ENCODE measurements at regions not wholly inside any gene's neighbourhood (a gene's known extent, or its start where the extent isn't known, plus 50 kb on each side); places are given as distances from the start of the nearest gene placed in this dataset.

- no peak for TF ChIP-seq CTCF (IDR thresholded peaks at IDR 0.05; ENCODE audit: low read depth, low read length)
- Histone ChIP-seq H3K4me1 (ENCODE audit: low read depth) (no peaks in the 10 kb centered on the region), H3K27me3 (no peaks in the 10 kb centered on the region), H3K9me3 (ENCODE audit: low read depth) (no peaks in the 10 kb centered on the region), H3K36me3 (no peaks in the 10 kb centered on the region), H3K27ac (no peak overlapping the region), H3K4me3 (no peak overlapping the region)
- DNase-seq (ENCODE audit: low read depth in 1 of 2, low spot score in 1 of 2) = no peak
These were observed 157.2 kb upstream of the TMEM108 start for GRCh38 chr3:132880986-132881385.

- TF ChIP-seq CTCF (IDR thresholded peaks at IDR 0.05; ENCODE audit: low read depth, low read length) = no peak
These were observed 157.4 kb upstream of the NPHP3 start for GRCh38 chr3:132879656-132880055.

GRCh38 chr3:132874701-132875100 is 152.5 kb upstream of the NPHP3 start:
- Histone ChIP-seq H3K27me3 (no peaks in the 10 kb centered on the region), H3K36me3 (no peaks in the 10 kb centered on the region), H3K27ac (no peak overlapping the region), H3K4me3 (no peak overlapping the region), H3K9me3 (ENCODE audit: low read depth) (no peaks in the 10 kb centered on the region), H3K4me1 (ENCODE audit: low read depth) (no peaks in the 10 kb centered on the region)
- DNase-seq (ENCODE audit: low read depth in 1 of 2, low spot score in 1 of 2) = no peak
- TF ChIP-seq CTCF (IDR thresholded peaks at IDR 0.05; ENCODE audit: low read depth, low read length) = no peak

More at GRCh38 chr3:132879656-132880055, 157.4 kb upstream of the NPHP3 start:
- Histone ChIP-seq H3K4me1 (ENCODE audit: low read depth) (no peaks in the 10 kb centered on the region), H3K9me3 (ENCODE audit: low read depth) (no peaks in the 10 kb centered on the region), H3K36me3 (no peaks in the 10 kb centered on the region), H3K27ac (no peak overlapping the region), H3K4me3 (no peak overlapping the region), H3K27me3 (no peaks in the 10 kb centered on the region)
- peak in 1 of 2 donors; percentile 32 for DNase-seq (ENCODE audit: low read depth in 1 of 2, low spot score in 1 of 2)

- peak in 1 of 2 donors; percentile 17 for DNase-seq (ENCODE audit: low read depth in 1 of 2, low spot score in 1 of 2)
- TF ChIP-seq CTCF (IDR thresholded peaks at IDR 0.05; ENCODE audit: low read depth, low read length) = no peak
- Histone ChIP-seq H3K9me3 (ENCODE audit: low read depth) (no peaks in the 10 kb centered on the region), H3K27ac (no peak overlapping the region), H3K4me1 (ENCODE audit: low read depth) (no peaks in the 10 kb centered on the region), H3K27me3 (no peaks in the 10 kb centered on the region), H3K4me3 (no peak overlapping the region), H3K36me3 (no peaks in the 10 kb centered on the region)
These were observed 150.5 kb upstream of the NPHP3 start for GRCh38 chr3:132872711-132873110.

- TF ChIP-seq CTCF (IDR thresholded peaks at IDR 0.05; ENCODE audit: low read depth, low read length) = no peak
- no peaks in the 10 kb centered on the region for H3K27me3 ChIP-seq
- no peaks in the 10 kb centered on the region for H3K36me3 ChIP-seq
- no peak overlapping the region for H3K4me3 ChIP-seq
- H3K27ac ChIP-seq = no peak overlapping the region
- no peak for DNase-seq (ENCODE audit: low read depth in 1 of 2, low spot score in 1 of 2)
- no peaks in the 10 kb centered on the region for H3K4me1 ChIP-seq (ENCODE audit: low read depth)
- H3K9me3 ChIP-seq (ENCODE audit: low read depth) = no peaks in the 10 kb centered on the region
These were observed 149.7 kb upstream of the NPHP3 start for GRCh38 chr3:132871956-132872355.

GRCh38 chr3:132870541-132870940 is 148.3 kb upstream of the NPHP3 start:
- DNase-seq (ENCODE audit: low read depth in 1 of 2, low spot score in 1 of 2) = no peak
- no peaks in the 10 kb centered on the region for H3K27me3 ChIP-seq
- H3K4me1 ChIP-seq (ENCODE audit: low read depth) = no peaks in the 10 kb centered on the region
- no peak overlapping the region for H3K27ac ChIP-seq
- H3K9me3 ChIP-seq (ENCODE audit: low read depth) = no peaks in the 10 kb centered on the region
- no peak overlapping the region for H3K4me3 ChIP-seq
- no peaks in the 10 kb centered on the region for H3K36me3 ChIP-seq
- no peak for TF ChIP-seq CTCF (IDR thresholded peaks at IDR 0.05; ENCODE audit: low read depth, low read length)
